GM21825 (cell line): ENCODE measurements at regions not wholly inside any gene's neighbourhood (a gene's known extent, or its start where the extent isn't known, plus 50 kb on each side); places are given as distances from the start of the nearest gene placed in this dataset.

Experiments
- ATAC-seq: cut with Tn5 transposase; IDR thresholded peaks from one replicate; pipeline ENCODE4 v1.9.1; 2021; ENCODE audit warnings: mild to moderate bottlenecking, moderate library complexity; ENCODE audit not compliant: unreplicated experiment

DNA sequence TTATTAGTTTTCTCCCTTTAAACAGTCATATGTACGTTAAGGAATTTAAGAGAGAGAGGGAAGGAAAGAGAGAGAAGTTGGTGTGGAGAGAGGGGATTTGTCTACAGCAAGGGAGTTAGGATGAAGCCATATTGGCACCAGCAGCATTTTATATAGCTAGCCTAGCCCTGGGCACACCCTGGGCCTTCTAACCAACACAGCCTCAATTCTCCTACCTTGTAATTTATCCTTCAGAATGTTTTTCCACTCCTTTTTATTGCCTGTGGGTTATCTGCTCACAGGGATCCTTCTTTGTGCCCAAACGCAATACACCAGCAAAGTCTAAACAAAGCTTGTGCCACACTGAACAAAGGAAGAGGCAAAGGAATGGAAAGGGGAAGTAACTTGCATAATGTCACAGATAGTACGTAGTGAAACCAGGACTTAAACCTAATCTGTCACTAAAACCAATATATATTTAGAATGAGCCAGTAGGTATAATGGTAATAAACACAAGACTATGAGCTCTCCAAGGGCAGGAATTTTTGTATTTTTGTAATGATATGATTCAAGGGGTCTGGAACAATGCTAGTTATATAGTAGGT is 613.8 kb upstream of the TENM4 start:
- ATAC-seq: no peak

DNA sequence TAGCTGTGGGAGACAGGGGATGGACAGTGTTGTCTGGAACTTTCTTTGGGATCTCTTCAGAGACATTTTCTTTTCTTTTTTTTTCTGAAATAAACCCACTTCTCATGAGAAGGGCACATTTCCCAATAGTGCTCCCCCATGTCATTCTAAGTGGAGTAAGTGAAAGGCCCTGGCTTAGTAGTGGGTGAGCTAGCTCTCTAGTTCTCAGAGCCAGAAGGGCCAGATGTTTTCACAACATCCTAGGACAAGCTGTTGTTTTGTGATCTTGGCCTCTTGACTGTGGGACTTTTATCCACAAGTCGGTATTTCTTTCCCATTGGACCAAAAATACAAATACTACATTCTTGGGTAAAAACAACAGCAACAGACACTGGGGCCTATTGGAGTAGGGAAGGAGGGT is 607.7 kb upstream of the TENM4 start:
- ATAC-seq: no peak

DNA sequence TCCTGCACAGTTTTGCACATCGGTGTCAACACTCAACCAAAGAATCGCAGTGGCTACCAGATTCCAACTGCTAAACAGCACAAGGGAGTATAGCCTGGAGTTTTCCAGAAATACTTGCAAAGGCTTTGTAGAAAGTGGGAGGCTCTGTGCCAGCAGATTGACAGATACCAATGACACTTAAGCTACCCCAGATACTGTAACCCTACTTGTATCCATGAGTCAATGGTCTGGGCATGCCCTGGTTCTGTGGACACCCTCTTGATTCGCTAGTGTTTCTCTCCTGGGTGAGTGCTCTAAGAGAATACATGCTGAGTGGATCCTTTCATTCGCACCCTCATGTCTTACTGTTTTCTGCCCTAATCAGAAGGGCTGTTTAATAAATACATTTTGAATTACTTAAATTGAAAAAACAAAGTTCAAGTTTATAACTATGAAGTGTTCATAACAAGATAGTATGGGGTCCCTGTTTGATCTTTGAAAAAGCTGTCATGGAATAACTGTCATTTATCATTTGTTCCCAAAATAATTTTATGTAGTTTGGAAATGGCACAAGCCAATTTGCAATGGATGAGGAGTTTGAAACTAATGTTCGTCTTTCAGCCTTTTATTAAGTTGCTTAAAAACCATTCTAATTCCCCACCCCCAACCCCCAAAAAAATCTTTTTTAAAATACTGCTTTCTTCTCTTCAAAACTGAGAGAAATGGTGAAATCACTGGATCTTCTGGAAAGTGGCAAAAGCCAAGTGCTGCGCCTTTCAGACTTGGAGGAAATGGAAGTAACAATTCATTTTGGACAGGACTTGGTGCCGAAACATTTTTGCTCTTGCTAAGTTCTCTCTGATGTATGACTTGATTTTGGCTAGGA is 600.5 kb upstream of the TENM4 start:
- ATAC-seq: no peak

- ATAC-seq: no peak
Measured at GRCh38 chr11:80034801-80035200, 594.0 kb upstream of the TENM4 start.

DNA sequence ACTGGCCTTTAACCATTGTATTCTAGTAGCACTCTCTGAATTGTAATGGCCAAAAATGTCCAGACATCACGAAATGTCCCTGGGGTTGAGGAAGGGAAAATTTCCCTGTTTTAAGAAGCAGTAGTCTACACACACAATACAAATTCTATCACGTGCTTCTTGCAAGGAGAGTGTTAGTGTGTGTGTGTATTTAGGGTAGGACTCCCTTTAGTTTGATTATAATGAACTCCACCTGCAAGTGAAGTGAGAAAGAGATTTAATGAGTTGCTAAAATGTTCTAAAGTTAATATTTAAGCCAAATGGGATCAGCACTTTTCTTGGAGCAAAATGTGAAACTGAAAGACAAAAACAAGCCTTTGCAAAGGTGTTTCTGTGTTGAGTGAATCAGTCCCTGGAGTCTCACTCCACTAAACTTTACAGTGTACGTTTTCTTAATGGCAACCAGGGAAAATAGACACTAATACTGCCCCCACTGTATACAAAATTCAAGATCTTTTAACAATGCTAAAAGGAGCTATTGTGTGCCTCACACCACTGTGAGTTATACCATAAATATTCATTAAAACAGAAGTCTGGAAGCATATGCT is 590.3 kb upstream of the TENM4 start:
- ATAC-seq: no peak

GRCh38 chr11:80028998-80029397 is 588.2 kb upstream of the TENM4 start:
- no peak for ATAC-seq

GRCh38 chr11:80024119-80024518 is 583.3 kb upstream of the TENM4 start:
- no peak for ATAC-seq

- ATAC-seq: no peak
Measured at GRCh38 chr11:80023386-80023785, 582.6 kb upstream of the TENM4 start.

DNA sequence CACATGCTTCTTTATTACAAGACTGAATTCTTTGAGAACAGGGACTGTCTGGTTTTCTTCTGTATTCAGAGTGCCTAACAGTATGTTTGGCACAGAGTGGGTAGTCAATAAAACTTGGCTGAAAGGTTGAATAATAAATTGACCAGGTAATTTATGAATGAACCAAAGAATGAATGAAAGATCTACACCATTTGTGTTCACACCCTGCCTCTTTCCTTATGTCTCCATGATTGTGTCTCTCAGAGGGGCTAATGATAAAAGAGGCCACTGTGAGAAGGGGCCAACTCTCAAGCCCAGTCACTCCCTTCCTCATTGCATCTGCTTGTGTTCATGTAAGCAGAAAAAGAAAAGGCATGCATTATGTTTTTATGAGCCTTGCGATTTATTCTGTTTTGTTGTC is 569.7 kb upstream of the TENM4 start:
- no peak for ATAC-seq

DNA sequence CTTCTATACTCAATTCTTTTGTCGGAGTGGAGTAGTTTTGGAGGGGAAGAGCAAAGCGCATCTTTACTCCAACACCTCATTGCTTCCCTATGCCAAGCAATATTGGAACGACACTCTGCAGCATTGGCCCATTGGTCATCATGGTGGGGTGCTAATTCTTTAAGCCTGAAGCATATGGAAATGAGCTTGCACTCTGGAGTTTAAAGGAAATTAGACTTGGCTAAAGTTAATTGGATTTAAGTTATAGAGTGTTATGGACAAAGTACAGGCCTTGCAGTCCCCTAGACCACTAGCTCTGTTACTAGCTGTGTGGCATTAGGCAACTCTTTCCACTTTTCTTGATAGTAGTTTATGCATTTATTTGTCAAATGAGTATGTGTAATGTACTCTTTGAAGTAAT is 568.3 kb upstream of the TENM4 start:
- ATAC-seq: no peak

DNA sequence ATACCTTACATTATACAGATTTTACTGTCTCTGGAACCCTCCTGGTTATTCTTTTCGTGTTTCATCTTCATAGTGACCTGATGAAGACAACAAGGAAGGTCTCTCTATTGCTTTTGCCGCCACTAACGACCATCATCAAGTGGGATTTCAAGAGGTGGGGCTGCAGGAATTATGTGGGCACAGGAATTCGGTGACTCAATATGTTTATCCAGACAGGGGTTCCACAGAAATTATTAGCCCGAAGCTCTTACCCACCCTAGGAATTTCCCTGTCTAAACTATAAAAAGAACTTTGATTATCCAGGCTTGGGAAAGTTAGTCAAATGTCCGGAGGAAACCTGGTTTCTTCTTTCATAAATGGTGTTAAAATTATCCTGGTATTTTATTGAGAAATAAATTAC is 566.8 kb upstream of the TENM4 start:
- no peak for ATAC-seq

DNA sequence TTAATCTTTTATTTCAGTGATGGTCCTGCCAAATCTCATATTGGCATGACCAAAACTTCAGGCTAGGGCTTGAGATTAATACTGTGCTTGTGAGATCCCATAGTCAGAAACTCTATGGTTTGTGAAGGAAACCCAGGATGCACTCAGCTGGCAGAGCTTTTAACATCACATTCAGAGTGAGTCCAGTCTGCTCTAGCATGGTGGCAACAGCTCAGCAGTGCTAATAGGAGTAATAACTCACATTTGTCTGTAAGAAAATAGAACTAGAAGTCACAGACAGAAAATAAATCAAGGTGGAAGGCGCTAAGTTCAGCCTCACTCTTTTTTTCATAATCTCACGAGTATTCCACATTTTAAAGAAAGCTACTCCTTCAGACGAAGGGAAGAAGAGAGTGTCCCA is 549.3 kb upstream of the TENM4 start:
- no peak for ATAC-seq

DNA sequence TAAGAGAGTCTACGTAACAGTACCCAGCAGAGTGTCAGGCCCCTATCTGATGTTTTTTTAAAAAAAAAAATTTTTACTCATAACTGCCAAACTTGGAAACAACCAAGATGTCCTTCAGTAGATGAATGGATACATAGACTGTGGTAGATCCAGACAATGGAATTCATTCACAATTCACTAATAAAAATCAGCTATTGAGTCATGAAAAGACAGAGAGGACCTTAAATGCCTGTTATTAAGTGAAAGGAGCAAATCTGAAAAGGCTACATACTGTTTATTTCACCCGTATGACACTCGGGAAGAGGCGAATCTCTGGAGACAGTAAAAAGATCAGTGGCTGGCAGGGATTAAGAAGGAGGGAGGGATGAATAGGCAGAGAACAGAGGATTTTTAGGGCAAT is 541.4 kb upstream of the TENM4 start:
- ATAC-seq: no peak

DNA sequence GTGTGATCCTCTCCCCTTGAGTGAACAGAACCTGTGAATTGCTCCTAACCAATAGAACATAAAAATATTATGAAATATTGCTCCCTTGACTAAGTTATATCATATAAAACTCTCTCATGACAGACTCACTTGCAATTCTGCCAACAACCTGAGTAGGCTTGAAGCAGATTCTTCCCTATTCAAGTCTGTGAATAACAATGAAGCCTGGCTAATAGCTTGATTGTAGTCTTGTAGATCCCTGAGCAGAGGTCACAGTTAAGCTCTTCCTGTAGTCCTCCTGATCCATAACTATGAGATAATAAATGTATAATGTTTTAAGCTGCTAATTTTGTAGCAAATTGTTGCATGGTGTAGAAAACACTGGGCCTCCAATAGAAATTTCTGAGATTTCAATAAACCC is 540.1 kb upstream of the TENM4 start:
- no peak for ATAC-seq

DNA sequence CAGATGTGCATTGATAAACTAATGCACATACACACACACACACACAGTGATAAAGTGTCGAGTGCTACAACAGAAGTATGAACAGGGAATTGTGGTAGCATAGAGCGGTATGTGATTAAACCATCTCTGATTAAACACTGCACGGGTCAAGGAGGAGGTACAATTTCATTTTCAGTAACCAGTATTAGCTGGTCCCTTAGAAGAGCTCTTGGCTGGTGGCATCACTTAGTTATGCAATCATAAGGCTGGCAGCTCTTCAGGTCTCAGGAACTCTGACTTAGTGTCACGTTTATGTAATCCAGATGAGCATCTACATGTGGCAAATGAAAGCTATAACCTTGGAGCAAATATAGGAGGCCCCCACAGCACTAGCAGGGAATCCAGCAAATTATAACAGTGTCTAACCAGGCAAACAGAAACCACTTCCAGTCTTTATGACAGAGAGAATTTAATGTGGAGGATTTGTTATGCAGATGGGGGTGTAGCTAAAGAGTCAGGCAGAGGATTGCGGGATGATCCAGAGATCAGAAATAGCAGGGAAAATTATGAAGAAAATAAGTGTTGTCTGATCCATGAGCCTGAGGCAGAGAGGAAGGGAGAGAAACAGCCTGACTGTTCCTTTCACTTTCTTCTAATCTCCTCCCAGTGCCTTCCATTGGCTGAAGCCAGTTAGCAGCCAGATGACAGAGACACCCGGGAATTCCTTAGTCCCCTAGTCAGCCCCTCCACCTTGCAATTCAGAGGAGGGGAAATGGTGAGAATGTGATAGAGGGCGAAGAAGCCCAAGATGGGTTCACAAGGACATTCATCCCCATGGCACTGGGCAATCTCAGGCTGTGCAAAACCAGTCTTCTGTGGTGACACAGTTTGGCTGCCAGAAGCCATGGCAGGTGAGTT is 533.1 kb upstream of the TENM4 start:
- ATAC-seq: no peak

DNA sequence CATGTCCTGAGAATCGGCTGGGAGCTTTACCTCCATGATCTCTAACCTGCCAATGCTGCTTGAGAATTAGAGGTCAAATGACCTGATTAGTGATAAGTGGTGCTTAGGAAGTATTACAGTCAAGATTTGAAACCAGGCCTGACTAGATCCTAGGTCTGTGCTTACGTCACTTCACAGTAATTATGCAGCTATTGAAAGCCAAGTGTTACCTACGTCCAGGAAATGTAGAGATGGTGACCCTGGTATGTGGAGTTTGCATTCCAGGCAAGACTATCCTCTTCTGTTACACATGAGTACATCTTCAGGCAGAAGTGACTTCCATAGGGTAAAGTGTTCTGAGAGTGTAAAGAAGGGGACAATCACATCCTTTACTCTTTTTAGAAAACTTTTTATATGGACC is 530.4 kb upstream of the TENM4 start:
- no peak for ATAC-seq

DNA sequence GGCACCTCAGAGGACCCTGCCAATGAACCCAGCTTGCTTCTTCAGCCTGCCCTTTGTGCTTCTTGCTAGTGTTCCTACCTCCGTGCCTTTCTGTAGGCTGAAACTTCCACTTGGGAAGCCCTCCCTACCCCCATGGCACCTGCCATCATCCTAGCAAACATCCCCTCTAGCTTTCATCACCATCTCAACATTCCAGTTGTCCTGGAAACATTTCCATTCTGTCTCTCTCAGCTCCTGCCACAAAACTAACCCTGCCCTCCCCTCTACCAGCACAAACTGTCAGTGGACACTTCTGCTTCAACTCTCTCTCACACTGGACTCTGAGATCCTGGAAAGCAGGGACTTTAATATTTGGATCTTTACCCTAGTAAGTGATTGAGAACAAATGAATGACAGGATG is 525.8 kb upstream of the TENM4 start:
- no peak for ATAC-seq

- no peak for ATAC-seq
Measured at GRCh38 chr11:79963856-79964645, 523.2 kb upstream of the TENM4 start.

GRCh38 chr11:79960461-79960860 is 519.6 kb upstream of the TENM4 start:
- no peak for ATAC-seq

- ATAC-seq: no peak
Measured at GRCh38 chr11:79959318-79959717, 518.5 kb upstream of the TENM4 start.

- no peak for ATAC-seq
Measured at GRCh38 chr11:79957702-79958101, 516.9 kb upstream of the TENM4 start.
